ENCODE measurements at regions not wholly inside any gene's neighbourhood (a gene's known extent, or its start where the extent isn't known, plus 50 kb on each side); places are given as distances from the start of the nearest gene placed in this dataset.

GRCh38 chr20:52402514-52402913 is 210.9 kb upstream of the ZFP64 start:
- TF ChIP-seq CTCF (IDR thresholded peaks at IDR 0.05), result no peak
- no peak for TF ChIP-seq POLR2A (IDR thresholded peaks at IDR 0.05)

Measured in Peyer's patch (tissue), 4 donors.